H1 (cell line): ENCODE measurements at regions not wholly inside any gene's neighbourhood (a gene's known extent, or its start where the extent isn't known, plus 50 kb on each side); places are given as distances from the start of the nearest gene placed in this dataset.

ENCODE experiments used
- CTCF ChIA-PET: fragments of 300-600 bp; sonication (Branson Sonifier 250); formaldehyde crosslinking; loops from one replicate; lab custom pipeline; 2021; ENCODE audit not compliant: partially characterized antibody; lab: Charles Lee
- POLR2A ChIA-PET: fragments of 300-600 bp; sonication (Branson Sonifier 250); formaldehyde crosslinking; loops from one replicate; lab custom pipeline; 2021; ENCODE audit warnings: inconsistent platforms; ENCODE audit not compliant: partially characterized antibody; lab: Charles Lee
- DNase-seq, 2 experiments: peaks; one replicate each; pipeline versions ENCODE4 v3.0.0 to v3.0.0-alpha.2; 2010 to 2022; ENCODE audit warnings: low spot score in 2 of 2, low read depth in 1 of 2, mixed read lengths in 1 of 2
- FAIRE-seq: peaks from 2 replicates; lab custom pipeline; 2011; peaks lifted over from hg19 to GRCh38; lab: Jason Lieb, UNC
- H2AFZ ChIP-seq: 2 replicates; pipeline ENCODE4 v1.8.1; 2012; ENCODE audit warnings: low read length, inconsistent platforms
- H2AK5ac ChIP-seq: 2 replicates; pipeline ENCODE4 v1.6.1; 2013; ENCODE audit warnings: low read depth, low read length
- H2BK120ac ChIP-seq: replicated peaks from 2 replicates; pipeline ENCODE3; 2013; ENCODE audit warnings: low read depth, low read length, inconsistent platforms
- H2BK12ac ChIP-seq: 2 replicates; pipeline ENCODE4 v1.6.1; 2013; ENCODE audit warnings: low read depth, low read length
- H2BK15ac ChIP-seq: 2 replicates; pipeline ENCODE4 v1.6.1; 2013; ENCODE audit warnings: low read length
- H2BK20ac ChIP-seq: 2 replicates; pipeline ENCODE4 v1.6.1; 2013; ENCODE audit warnings: low read length
- H2BK5ac ChIP-seq: 2 replicates; pipeline ENCODE4 v1.6.1; 2013; ENCODE audit warnings: low read depth, low read length
- H3K14ac ChIP-seq: 2 replicates; pipeline ENCODE4 v1.6.1; 2013; ENCODE audit warnings: inconsistent platforms; ENCODE audit not compliant: insufficient read length
- H3K18ac ChIP-seq: 2 replicates; pipeline ENCODE4 v1.6.1; 2013; ENCODE audit warnings: low read length; ENCODE audit errors: extremely low read depth
- H3K23ac ChIP-seq: 2 replicates; pipeline ENCODE4 v1.6.1; 2013; ENCODE audit warnings: inconsistent platforms; ENCODE audit not compliant: insufficient read length
- H3K23me2 ChIP-seq: 2 replicates; pipeline ENCODE4 v1.6.1; 2013; ENCODE audit warnings: low read depth, low read length
- H3K27ac ChIP-seq: 2 replicates; pipeline ENCODE4 v1.6.1; 2011; ENCODE audit warnings: low read depth, low read length, inconsistent platforms
- H3K27me3 ChIP-seq, 4 experiments: replicated peaks in 1 of 4; 1 replicate in 1 of 4; 2 replicates in 3 of 4; pipeline versions ENCODE4 v1.6.1 to v1.8.1; 2011 to 2013; ENCODE audit warnings: low read length in 3 of 4, mild to moderate bottlenecking in 3 of 4, inconsistent platforms in 2 of 4, mixed read lengths in 2 of 4, moderate library complexity in 1 of 4; ENCODE audit not compliant: control insufficient read depth in 3 of 4, insufficient read depth in 3 of 4; ENCODE audit errors: extremely low read depth in 1 of 4
- H3K36me3 ChIP-seq, 4 experiments: 2 replicates each; pipeline versions ENCODE4 v1.6.1 to v1.8.1; 2011 to 2013; ENCODE audit warnings: mild to moderate bottlenecking in 4 of 4, low read length in 3 of 4, moderate library complexity in 2 of 4, control low read depth in 1 of 4, inconsistent platforms in 1 of 4; ENCODE audit not compliant: insufficient read depth in 4 of 4, control insufficient read depth in 2 of 4
- H3K4ac ChIP-seq: replicated peaks from 2 replicates; pipeline ENCODE3; 2013; ENCODE audit warnings: low read length, low read depth, mixed read lengths, inconsistent platforms; ENCODE audit not compliant: insufficient read length
- H3K4me1 ChIP-seq, 4 experiments: replicated peaks in 1 of 4; 1 replicate in 1 of 4; 2 replicates in 3 of 4; pipeline versions ENCODE4 v1.6.1 to v1.8.1; 2011 to 2013; ENCODE audit warnings: low read length in 3 of 4, inconsistent platforms in 2 of 4, mixed read lengths in 1 of 4; ENCODE audit not compliant: insufficient read depth in 4 of 4, control insufficient read depth in 3 of 4
- H3K4me2 ChIP-seq, 2 experiments: 2 replicates each; pipeline versions ENCODE4 v1.6.1 to v1.8.1; 2011 to 2013; ENCODE audit warnings: low read depth in 2 of 2, low read length in 2 of 2, control low read depth in 1 of 2, inconsistent platforms in 1 of 2, mild to moderate bottlenecking in 1 of 2; ENCODE audit not compliant: insufficient read depth in 1 of 2
- H3K4me3 ChIP-seq, 4 experiments: fragments of 200-600, 300-600 bp in 1 of 4; sonication (generic), shearing (Covaris generic), sonication (Bioruptor Twin) in 1 of 4; 2 replicates each; pipeline versions ENCODE4 v1.5.1 to v1.8.1; 2011 to 2016; ENCODE audit warnings: low read length in 4 of 4, low read depth in 3 of 4, control low read depth in 2 of 4, inconsistent platforms in 2 of 4, mild to moderate bottlenecking in 2 of 4, mixed read lengths in 1 of 4, moderate library complexity in 1 of 4; ENCODE audit not compliant: insufficient read depth in 2 of 4; ENCODE audit errors: extremely low read depth in 1 of 4
- H3K56ac ChIP-seq: replicated peaks from 2 replicates; pipeline ENCODE3; 2013; ENCODE audit warnings: low read depth, mild to moderate bottlenecking, mixed read lengths, low read length, inconsistent platforms; ENCODE audit not compliant: insufficient read length
- H3K79me1 ChIP-seq: 2 replicates; pipeline ENCODE4 v1.6.1; 2013; ENCODE audit warnings: low read depth, low read length, control low read depth
- H3K79me2 ChIP-seq, 2 experiments: 2 replicates each; pipeline versions ENCODE4 v1.6.1 to v1.8.1; 2012 to 2013; ENCODE audit warnings: low read length in 2 of 2, mild to moderate bottlenecking in 2 of 2, inconsistent platforms in 1 of 2; ENCODE audit not compliant: insufficient read depth in 2 of 2, control insufficient read depth in 1 of 2
- H3K9ac ChIP-seq, 4 experiments: replicated peaks in 1 of 4; 1 replicate in 1 of 4; 2 replicates in 3 of 4; pipeline versions ENCODE4 v1.6.1 to v1.8.1; 2011 to 2013; ENCODE audit warnings: low read depth in 3 of 4, low read length in 3 of 4, control low read depth in 2 of 4, mild to moderate bottlenecking in 2 of 4, moderate library complexity in 2 of 4, inconsistent platforms in 1 of 4; ENCODE audit errors: extremely low read depth in 1 of 4
- H3K9me3 ChIP-seq, 2 experiments: 2 replicates each; pipeline versions ENCODE4 v1.6.1 to v1.8.1; 2012 to 2013; ENCODE audit warnings: mild to moderate bottlenecking in 2 of 2, moderate library complexity in 2 of 2, control low read depth in 1 of 2, inconsistent platforms in 1 of 2, low read depth in 1 of 2, low read length in 1 of 2, mixed read lengths in 1 of 2; ENCODE audit not compliant: insufficient read depth in 2 of 2
- H4K20me1 ChIP-seq, 2 experiments: replicated peaks in 1 of 2; 2 replicates each; pipeline versions ENCODE3 to v1.8.1; 2011 to 2013; ENCODE audit warnings: inconsistent platforms in 2 of 2, low read length in 2 of 2, mild to moderate bottlenecking in 1 of 2; ENCODE audit not compliant: insufficient read depth in 2 of 2, control insufficient read depth in 1 of 2
- H4K5ac ChIP-seq: 2 replicates; pipeline ENCODE4 v1.6.1; 2013; ENCODE audit warnings: low read length, low read depth, mixed read lengths, inconsistent platforms; ENCODE audit not compliant: insufficient read length
- H4K8ac ChIP-seq: 2 replicates; pipeline ENCODE4 v1.8.0; 2013; ENCODE audit warnings: mild to moderate bottlenecking, moderate library complexity, low read length, inconsistent platforms; ENCODE audit not compliant: insufficient read depth; ENCODE audit errors: extremely low read depth
- H4K91ac ChIP-seq: replicated peaks from 2 replicates; pipeline ENCODE3; 2013; ENCODE audit warnings: low read length, mixed read lengths, inconsistent platforms; ENCODE audit not compliant: insufficient read length
- BACH1 ChIP-seq: IDR thresholded peaks from 2 replicates; pipeline ENCODE4 v1.6.1; 2012; ENCODE audit warnings: low read length, improper control_type of control experiment
- KDM4A ChIP-seq: IDR thresholded peaks from one replicate; pipeline ENCODE4 v1.7.1; 2012; ENCODE audit warnings: low read depth, mild to moderate bottlenecking, moderate library complexity, low read length, inconsistent platforms; ENCODE audit not compliant: severe bottlenecking
- SIX5 ChIP-seq: IDR thresholded peaks from 2 replicates; pipeline ENCODE4 v1.6.1; 2011; ENCODE audit warnings: mild to moderate bottlenecking, low read depth, low read length
- SP1 ChIP-seq: IDR thresholded peaks from 2 replicates; pipeline ENCODE4 v1.6.1; 2011; ENCODE audit warnings: low read depth, low read length
- TBP ChIP-seq: IDR thresholded peaks from 2 replicates; pipeline ENCODE4 v1.6.1; 2011; ENCODE audit warnings: low read depth, low read length, improper control_type of control experiment
- WGBS, 2 experiments: shearing (Covaris generic) in 1 of 2; methylation state at CpG; one replicate each; pipeline versions ENCODE4 v1.1.6 to v1.1.7; 2013 to 2015; ENCODE audit warnings: low lambda C conversion rate in 2 of 2, mixed read lengths in 2 of 2, inconsistent platforms in 1 of 2, low coverage in 1 of 2, missing lambda C conversion rate in 1 of 2; ENCODE audit not compliant: insufficient replicate concordance in 2 of 2, insufficient coverage in 1 of 2, insufficient read length in 1 of 2; ENCODE audit errors: extremely low coverage in 1 of 2, missing lambda C conversion rate in 1 of 2; 5-methylcytosine and 5-hydroxymethylcytosine counted together

GRCh38 chr2:37826611-37827010 lies 98.5 kb upstream of the RMDN2 start:
- Histone ChIP-seq H3K23ac (no peak overlapping the region), H3K4me3 (no peak overlapping the region), H2BK12ac (no peak overlapping the region), H3K27me3 (no peaks in the 10 kb centered on the region), H3K9me3 (no peaks in the 10 kb centered on the region), H3K4ac (no peak overlapping the region), H3K23me2 (no peaks in the 10 kb centered on the region), H2BK20ac (no peak overlapping the region), H2BK120ac (no peak overlapping the region), H2BK15ac (no peak overlapping the region), H3K4me2 (no peak overlapping the region), H4K8ac (no peak overlapping the region), H4K20me1 (no peaks in the 10 kb centered on the region), H3K4me1 (no peaks in the 10 kb centered on the region), H2AFZ (no peak overlapping the region), H4K5ac (no peak overlapping the region), H3K56ac (no peak overlapping the region), H3K79me1 (no peaks in the 10 kb centered on the region), H3K9ac (no peak overlapping the region), H3K36me3 (no peaks in the 10 kb centered on the region), H4K91ac (no peak overlapping the region), H3K79me2 (no peaks in the 10 kb centered on the region), H2BK5ac (no peak overlapping the region), H2AK5ac (no peak overlapping the region), H3K27ac (no peak overlapping the region), H3K14ac (no peak overlapping the region), H3K18ac (no peak overlapping the region)
- WGBS, 2 experiments, result 95% methylated on average over 4 of the region's 4 CpGs; no CpG with 5 or more reads in 1 of the 2 experiments
- ChIA-PET POLR2A (no interaction called here), CTCF (interaction anchor here (0.9 to 3.0 kb wide), 4 partner anchors 18 to 414 kb away, joined by 3 to 12 read pairs (median 3); no protein-coding TSS in a partner anchor)
- FAIRE-seq, result no peak
- no peak for DNase-seq
- no peak for TF ChIP-seq SP1
- no peak for TF ChIP-seq BACH1
- no peak for TF ChIP-seq SIX5
- no peak for TF ChIP-seq KDM4A
- TF ChIP-seq TBP, result no peak
